PC-3 (cell line): ENCODE measurements at regions not wholly inside any gene's neighbourhood (a gene's known extent, or its start where the extent isn't known, plus 50 kb on each side); places are given as distances from the start of the nearest gene placed in this dataset.

Experiments used
- ATAC-seq: fragments of 200-7000 bp; cut with Tn5 transposase; 2 replicates; pipeline ENCODE4 v1.9.1; 2020; ENCODE audit warnings: mild to moderate bottlenecking, moderate library complexity
- BruUV-seq: library from RNA; stranded (reverse); fragments of 400-500 nt; replicated peaks from 2 replicates; lab custom pipeline; 2021; lab: Mats Ljungman, UMichigan
- CTCF ChIA-PET: fragments of 300-600 bp; sonication (Branson Sonifier 250); formaldehyde crosslinking; loops from one replicate; lab custom pipeline; 2022; ENCODE audit warnings: antibody characterized with exemption; lab: Charles Lee
- POLR2A ChIA-PET: fragments of 300-600 bp; sonication (Branson Sonifier 250); formaldehyde crosslinking; loops from one replicate; lab custom pipeline; 2022; ENCODE audit warnings: antibody characterized with exemption; ENCODE audit not compliant: unreplicated experiment; lab: Charles Lee
- DNase-seq: peaks from one replicate; pipeline ENCODE4 v3.0.0-alpha.2; 2015
- H2AFZ ChIP-seq: fragments of 300-600 bp; sonication (generic); 2 replicates; pipeline ENCODE4 v1.6.0; 2016; ENCODE audit warnings: antibody characterized with exemption, low read length
- H3F3A ChIP-seq: fragments of 300-600 bp; sonication (generic); one replicate; pipeline ENCODE4 v1.6.0; 2017; ENCODE audit warnings: antibody characterized with exemption, low read length, control low read depth, mild to moderate bottlenecking; ENCODE audit not compliant: unreplicated experiment
- H3K27ac ChIP-seq: fragments of 300-600 bp; sonication (generic); 2 replicates; pipeline ENCODE4 v1.5.1; 2016; ENCODE audit warnings: mild to moderate bottlenecking, low read length
- H3K27me3 ChIP-seq: fragments of 300-600 bp; sonication (generic); 2 replicates; pipeline ENCODE4 v1.6.1; 2016; ENCODE audit warnings: low read length, mixed read lengths
- H3K36me3 ChIP-seq: fragments of 300-600 bp; sonication (generic); 2 replicates; pipeline ENCODE4 v1.6.1; 2016; ENCODE audit warnings: low read depth, mixed run types, low read length, mixed read lengths
- H3K4me1 ChIP-seq: fragments of 300-600 bp; sonication (generic); 2 replicates; pipeline ENCODE4 v1.5.1; 2016; ENCODE audit warnings: low read length; ENCODE audit not compliant: insufficient read depth
- H3K4me2 ChIP-seq: fragments of 300-600 bp; sonication (generic); 2 replicates; pipeline ENCODE4 v1.6.0; 2016; ENCODE audit warnings: low read length
- H3K4me3 ChIP-seq: fragments of 300-600 bp; sonication (generic); 2 replicates; pipeline ENCODE4 v1.5.1; 2016; ENCODE audit warnings: mild to moderate bottlenecking, low read length, mixed read lengths
- H3K79me2 ChIP-seq: fragments of 300-600 bp; sonication (generic); 2 replicates; pipeline ENCODE4 v1.6.1; 2017; ENCODE audit warnings: low read length, mixed read lengths
- H3K9ac ChIP-seq: fragments of 300-600 bp; sonication (generic); 2 replicates; pipeline ENCODE4 v1.6.0; 2016; ENCODE audit warnings: mild to moderate bottlenecking, low read length
- H3K9me2 ChIP-seq: fragments of 300-600 bp; sonication (generic); replicated peaks from 2 replicates; pipeline ENCODE4 v1.6.1; 2016; ENCODE audit warnings: mixed run types, low read length, mixed read lengths
- H3K9me3 ChIP-seq: fragments of 300-600 bp; sonication (generic); 2 replicates; pipeline ENCODE4 v1.6.1; 2016; ENCODE audit warnings: low read length, mixed read lengths
- H4K20me1 ChIP-seq: fragments of 300-600 bp; sonication (generic); 2 replicates; pipeline ENCODE4 v1.6.1; 2016; ENCODE audit warnings: low read length, mixed read lengths
- EZH2 ChIP-seq: fragments of 300-600 bp; sonication (generic); IDR thresholded peaks from one replicate; pipeline ENCODE4 v1.6.1; 2017; ENCODE audit warnings: antibody characterized with exemption, mild to moderate bottlenecking, low read length; ENCODE audit not compliant: unreplicated experiment
- EZH2phosphoT487 ChIP-seq: fragments of 300-600 bp; sonication (generic); IDR thresholded peaks from 2 replicates; pipeline ENCODE4 v1.6.1; 2018; ENCODE audit warnings: mild to moderate bottlenecking, antibody characterized with exemption, low read length, borderline replicate concordance
- intact Hi-C: fragments of 100-400 bp; cut with micrococcal nuclease; formaldehyde crosslinking; loops from 2 replicates; pipeline ENCODE4 v1.9.0; 2023
- TF ChIP-seq, protein P1 (sequence below): fragments of 300-600 bp; sonication (generic); conservative IDR thresholded peaks from 2 replicates; pipeline ENCODE4 v1.5.1; 2017; ENCODE audit warnings: antibody characterized with exemption, low read depth, mild to moderate bottlenecking, low read length

DNA sequence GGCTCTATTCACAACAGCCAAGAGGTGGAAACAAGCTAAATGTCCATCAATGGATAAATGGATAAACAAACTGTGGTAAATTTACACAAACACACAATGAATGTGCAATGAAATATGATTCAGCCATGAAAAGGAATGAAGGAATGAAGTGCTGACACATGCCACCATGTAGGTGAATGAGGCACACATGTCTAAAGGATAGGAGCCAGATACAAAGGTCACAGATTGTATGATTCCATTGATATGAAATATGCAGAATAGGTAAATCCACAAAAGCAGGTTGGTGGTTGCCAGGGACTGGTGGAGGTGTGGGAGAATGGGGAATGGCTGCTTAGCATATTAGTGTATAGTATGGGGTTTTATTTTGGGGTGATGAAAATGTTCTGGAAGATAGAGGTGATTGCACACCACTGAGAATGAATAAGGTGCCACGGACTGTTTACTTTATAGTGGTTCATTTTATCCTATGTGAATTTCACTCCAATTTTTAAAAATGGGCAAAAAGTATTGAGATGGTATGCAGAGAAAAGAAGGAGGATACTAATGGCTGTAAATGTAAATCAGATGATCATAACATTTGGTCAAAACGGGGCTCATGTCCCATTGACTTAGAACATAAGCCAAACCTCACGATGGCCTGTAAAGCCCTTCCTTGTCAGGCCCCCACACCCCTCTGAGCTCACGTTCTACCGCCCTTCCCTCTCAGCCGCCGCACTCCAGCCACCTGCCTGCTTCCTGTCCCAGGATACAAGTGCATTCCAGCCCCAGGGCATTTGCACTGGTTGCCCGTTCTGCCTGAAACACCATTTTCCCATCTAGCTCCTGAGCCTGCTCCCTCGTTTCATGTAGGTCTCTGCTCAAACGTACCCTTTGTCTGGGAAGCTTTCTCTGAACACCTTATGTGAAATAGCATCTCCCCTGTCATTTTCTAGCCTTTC, 165.5 kb downstream of the DDX1 start:
- CTCF ChIA-PET, result no interaction called here
- no peak for ATAC-seq
- no TSS peak for BruUV-seq

DNA sequence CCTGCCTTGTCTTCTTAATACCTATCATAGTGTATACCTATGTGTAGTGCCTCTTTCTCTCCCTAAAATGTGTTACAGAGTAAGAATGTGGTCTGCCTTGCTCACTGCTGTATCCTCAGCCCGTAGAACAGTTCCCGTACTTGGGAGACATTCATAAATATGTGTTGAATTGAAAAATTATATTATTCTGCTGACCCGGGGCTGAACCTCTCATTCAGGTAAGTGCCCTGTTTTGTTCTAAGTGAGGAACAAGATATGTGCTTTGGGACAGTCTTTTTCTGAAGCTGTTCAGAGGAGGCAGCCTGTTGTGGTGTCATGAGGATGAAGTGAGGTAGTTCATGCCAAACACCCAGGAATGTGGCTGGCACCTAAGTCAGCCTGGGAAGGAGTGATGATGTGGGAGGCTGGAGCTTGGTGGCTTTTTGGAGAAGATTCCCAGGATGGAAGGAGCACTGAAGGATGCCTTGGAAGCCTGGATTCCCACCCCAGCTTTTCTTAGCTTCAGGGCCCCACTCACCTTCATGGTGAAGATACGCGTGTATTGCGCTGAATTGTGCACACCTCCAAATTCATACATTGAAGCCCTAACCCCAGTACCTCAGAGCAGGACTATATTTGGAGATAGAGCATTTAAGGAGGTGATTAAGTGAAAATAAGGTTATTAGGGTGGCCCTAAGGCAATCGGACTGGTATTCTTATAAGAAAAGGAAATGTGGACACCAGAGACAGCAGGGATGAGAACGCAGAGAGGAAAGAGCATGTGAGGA, 166.3 kb downstream of the DDX1 start:
- Histone ChIP-seq H3K9me3 (no peaks in the 10 kb centered on the region), H3K9me2 (no peaks in the 10 kb centered on the region), H3K27ac (no peak overlapping the region), H3K27me3 (peaks cover 66% of the 10 kb centered on the region), H3F3A (no peaks in the 10 kb centered on the region), H3K4me3 (no peak overlapping the region), H3K4me1 (no peaks in the 10 kb centered on the region), H3K9ac (no peak overlapping the region), H3K36me3 (no peaks in the 10 kb centered on the region), H4K20me1 (no peaks in the 10 kb centered on the region), H3K79me2 (no peaks in the 10 kb centered on the region), H2AFZ (no peak overlapping the region), H3K4me2 (no peak overlapping the region)
- DNase-seq, result no peak
- TF ChIP-seq EZH2phosphoT487 (no peak), EZH2 (no peak)
- TF ChIP-seq, protein P1, sequence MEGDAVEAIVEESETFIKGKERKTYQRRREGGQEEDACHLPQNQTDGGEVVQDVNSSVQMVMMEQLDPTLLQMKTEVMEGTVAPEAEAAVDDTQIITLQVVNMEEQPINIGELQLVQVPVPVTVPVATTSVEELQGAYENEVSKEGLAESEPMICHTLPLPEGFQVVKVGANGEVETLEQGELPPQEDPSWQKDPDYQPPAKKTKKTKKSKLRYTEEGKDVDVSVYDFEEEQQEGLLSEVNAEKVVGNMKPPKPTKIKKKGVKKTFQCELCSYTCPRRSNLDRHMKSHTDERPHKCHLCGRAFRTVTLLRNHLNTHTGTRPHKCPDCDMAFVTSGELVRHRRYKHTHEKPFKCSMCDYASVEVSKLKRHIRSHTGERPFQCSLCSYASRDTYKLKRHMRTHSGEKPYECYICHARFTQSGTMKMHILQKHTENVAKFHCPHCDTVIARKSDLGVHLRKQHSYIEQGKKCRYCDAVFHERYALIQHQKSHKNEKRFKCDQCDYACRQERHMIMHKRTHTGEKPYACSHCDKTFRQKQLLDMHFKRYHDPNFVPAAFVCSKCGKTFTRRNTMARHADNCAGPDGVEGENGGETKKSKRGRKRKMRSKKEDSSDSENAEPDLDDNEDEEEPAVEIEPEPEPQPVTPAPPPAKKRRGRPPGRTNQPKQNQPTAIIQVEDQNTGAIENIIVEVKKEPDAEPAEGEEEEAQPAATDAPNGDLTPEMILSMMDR, result no peak
- intact Hi-C loops, result no loop called here
- ATAC-seq, result no peak
- BruUV-seq, result no TSS peak
- ChIA-PET POLR2A (no interaction called here), CTCF (no interaction called here)

More for the DNA sequence above, 165.5 kb downstream of the DDX1 start:
- no peak overlapping the region for H3K27ac ChIP-seq
- TF ChIP-seq EZH2phosphoT487 (no peak), EZH2 (no peak)
- TF ChIP-seq, protein P1, result no peak
- H3K9me2 ChIP-seq, result no peaks in the 10 kb centered on the region
- DNase-seq, result no peak
- no peak overlapping the region for H3K4me2 ChIP-seq
- H4K20me1 ChIP-seq, result no peaks in the 10 kb centered on the region
- no peaks in the 10 kb centered on the region for H3K36me3 ChIP-seq
- no peaks in the 10 kb centered on the region for H3K79me2 ChIP-seq
- POLR2A ChIA-PET, result no interaction called here
- no peak overlapping the region for H3K9ac ChIP-seq
- no peaks in the 10 kb centered on the region for H3K9me3 ChIP-seq
- H2AFZ ChIP-seq, result no peak overlapping the region
- peaks cover 68% of the 10 kb centered on the region for H3K27me3 ChIP-seq
- H3K4me3 ChIP-seq, result no peak overlapping the region
- H3K4me1 ChIP-seq, result no peaks in the 10 kb centered on the region
- no peaks in the 10 kb centered on the region for H3F3A ChIP-seq
- intact Hi-C loops, result no loop called here
